ENCODE measurements at regions not wholly inside any gene's neighbourhood (a gene's known extent, or its start where the extent isn't known, plus 50 kb on each side); places are given as distances from the start of the nearest gene placed in this dataset.

DNA sequence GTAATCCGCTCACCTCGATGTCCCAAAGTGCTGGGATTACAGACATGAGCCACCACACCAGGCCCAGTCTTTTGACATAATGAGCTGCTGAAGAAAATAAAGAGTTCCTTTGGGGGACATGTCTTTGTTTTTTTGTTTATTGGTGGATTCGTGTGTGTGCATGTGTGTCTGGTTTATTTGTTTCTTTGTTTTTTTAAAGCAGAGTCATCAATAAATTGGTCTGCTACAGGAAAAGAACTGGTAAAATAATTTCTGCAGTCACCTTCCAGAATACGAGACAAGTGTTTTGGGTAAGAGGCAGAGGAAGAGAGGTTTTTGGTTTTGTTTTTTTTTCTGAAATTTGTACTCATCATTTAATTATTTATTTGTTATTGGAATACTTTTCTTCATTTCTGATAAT lies 51.5 kb upstream of the PPP3CA start:
- TF ChIP-seq, protein P1, sequence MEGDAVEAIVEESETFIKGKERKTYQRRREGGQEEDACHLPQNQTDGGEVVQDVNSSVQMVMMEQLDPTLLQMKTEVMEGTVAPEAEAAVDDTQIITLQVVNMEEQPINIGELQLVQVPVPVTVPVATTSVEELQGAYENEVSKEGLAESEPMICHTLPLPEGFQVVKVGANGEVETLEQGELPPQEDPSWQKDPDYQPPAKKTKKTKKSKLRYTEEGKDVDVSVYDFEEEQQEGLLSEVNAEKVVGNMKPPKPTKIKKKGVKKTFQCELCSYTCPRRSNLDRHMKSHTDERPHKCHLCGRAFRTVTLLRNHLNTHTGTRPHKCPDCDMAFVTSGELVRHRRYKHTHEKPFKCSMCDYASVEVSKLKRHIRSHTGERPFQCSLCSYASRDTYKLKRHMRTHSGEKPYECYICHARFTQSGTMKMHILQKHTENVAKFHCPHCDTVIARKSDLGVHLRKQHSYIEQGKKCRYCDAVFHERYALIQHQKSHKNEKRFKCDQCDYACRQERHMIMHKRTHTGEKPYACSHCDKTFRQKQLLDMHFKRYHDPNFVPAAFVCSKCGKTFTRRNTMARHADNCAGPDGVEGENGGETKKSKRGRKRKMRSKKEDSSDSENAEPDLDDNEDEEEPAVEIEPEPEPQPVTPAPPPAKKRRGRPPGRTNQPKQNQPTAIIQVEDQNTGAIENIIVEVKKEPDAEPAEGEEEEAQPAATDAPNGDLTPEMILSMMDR (conservative IDR thresholded peaks at IDR 0.05) = no peak
- H3K27ac ChIP-seq = no peak overlapping the region

Measured in VCaP (cell line).